Transverse colon (tissue), 4 donors: ENCODE measurements at regions not wholly inside any gene's neighbourhood (a gene's known extent, or its start where the extent isn't known, plus 50 kb on each side); places are given as distances from the start of the nearest gene placed in this dataset.

Experiments used
- DNase-seq: peaks from one replicate; pipeline ENCODE4 v3.0.0-alpha.2; 2019
- H3K27ac ChIP-seq, 4 donors: fragments of 200-600 bp; sonication (generic); 2 replicates each; pipeline ENCODE4 v1.5.1; 2016 to 2018; ENCODE audit warnings: inconsistent platforms in 4 of 4
- H3K27me3 ChIP-seq: fragments of 200-600 bp; sonication (generic); 2 replicates; pipeline ENCODE4 v1.5.1; 2017; ENCODE audit warnings: inconsistent platforms
- H3K36me3 ChIP-seq, 4 donors: fragments of 200-600 bp; sonication (generic); 2 replicates each; pipeline ENCODE4 v1.5.1; 2017 to 2019; ENCODE audit warnings: inconsistent platforms in 4 of 4
- H3K4me1 ChIP-seq, 4 donors: fragments of 200-600 bp; sonication (generic); 2 replicates each; pipeline ENCODE4 v1.5.1; 2017 to 2020; ENCODE audit warnings: inconsistent platforms in 4 of 4
- H3K4me3 ChIP-seq, 4 donors: fragments of 200-600 bp; sonication (generic); 1 replicate in 1 of 4; 2 replicates in 3 of 4; pipeline versions ENCODE4 v1.5.1 to v1.6.1; 2017 to 2019; ENCODE audit warnings: inconsistent platforms in 4 of 4
- H3K9me3 ChIP-seq, 2 donors: fragments of 200-600 bp; sonication (generic); 2 replicates each; pipeline ENCODE4 v1.5.1; 2017 to 2019; ENCODE audit warnings: inconsistent platforms in 2 of 2
- CTCF ChIP-seq, 5 experiments: fragments of 200-600 bp in 3 of 5; fragments of 450-650 bp in 2 of 5; sonication (generic) in 3 of 5; IDR thresholded peaks; 1 replicate in 2 of 5; 2 replicates in 3 of 5; pipeline ENCODE4 v1.5.1; 2016 to 2017; ENCODE audit warnings: antibody characterized with exemption in 5 of 5, inconsistent platforms in 3 of 5, mild to moderate bottlenecking in 2 of 5, moderate library complexity in 1 of 5
- EP300 ChIP-seq: sonication (generic); formaldehyde crosslinking; IDR thresholded peaks from one replicate; pipeline ENCODE4 v1.6.1; 2017; ENCODE audit warnings: antibody characterized with exemption, low read depth
- POLR2A ChIP-seq: fragments of 450-650 bp; IDR thresholded peaks from one replicate; pipeline ENCODE4 v1.6.1; 2016; ENCODE audit warnings: antibody characterized with exemption, mild to moderate bottlenecking, moderate library complexity
- POLR2AphosphoS5 ChIP-seq, 3 donors: sonication (generic); formaldehyde crosslinking; IDR thresholded peaks; one replicate each; pipeline ENCODE4 v1.6.1; 2016; ENCODE audit warnings: antibody characterized with exemption in 3 of 3
- WGBS, 2 donors: methylation state at CpG; one replicate each; pipeline ENCODE4 v1.1.5; 2018; ENCODE audit warnings: low coverage in 1 of 2; 5-methylcytosine and 5-hydroxymethylcytosine counted together
- in situ Hi-C, 4 donors: fragments of 200-750 bp; cut with MboI; loops; one replicate each; pipeline versions ENCODE4 v1.15.0 to v1.15.1; 2017; ENCODE audit warnings: low sequenced_read_pairs in 3 of 4, low pct_ligation_motif_present in 1 of 4, low pct_unique_long_range_greater_than_20kb in 1 of 4
- intact Hi-C: fragments of 100-400 bp; cut with DNase I; formaldehyde crosslinking; loops from one replicate; pipeline ENCODE4 v1.15.1; 2023; ENCODE audit warnings: low total_unique reads

- Histone ChIP-seq H3K4me3 (no peak overlapping the region), H3K4me1 (peaks cover 0 to 8% (median 4%) of the 10 kb centered on the region in 4 donors), H3K36me3 (no peaks in the 10 kb centered on the region), H3K9me3 (no peaks in the 10 kb centered on the region), H3K27ac (no peak overlapping the region), H3K27me3 (no peaks in the 10 kb centered on the region)
- in situ Hi-C loops (no loop called here), intact Hi-C loops (no loop called here)
- DNase-seq, result no peak
- WGBS, 2 donors, result 78 to 88% methylated on average over 4 to 7 of the region's 7 CpGs
- no peak for TF ChIP-seq CTCF (IDR thresholded peaks at IDR 0.05)
- no peak for TF ChIP-seq POLR2AphosphoS5 (IDR thresholded peaks at IDR 0.05)
- no peak for TF ChIP-seq EP300
- no peak for TF ChIP-seq POLR2A
Observed at GRCh38 chr20:53793783-53794383, 200.2 kb upstream of the ZNF217 start.

- Histone ChIP-seq H3K4me3 (no peak overlapping the region), H3K9me3 (no peaks in the 10 kb centered on the region), H3K27ac (no peak overlapping the region), H3K27me3 (no peaks in the 10 kb centered on the region), H3K36me3 (no peaks in the 10 kb centered on the region), H3K4me1 (peaks cover 0 to 4% (median 2%) of the 10 kb centered on the region in 4 donors)
- DNase-seq, result no peak
- TF ChIP-seq EP300 (no peak), POLR2AphosphoS5 (IDR thresholded peaks at IDR 0.05) (no peak), POLR2A (no peak), CTCF (IDR thresholded peaks at IDR 0.05) (no peak)
- in situ Hi-C loops (no loop called here), intact Hi-C loops (no loop called here)
- WGBS, 2 donors, result 77% methylated on average over 5 of the region's 5 CpGs; no CpG with 5 or more reads in 1 of the 2 donors
Observed at GRCh38 chr20:53792946-53793536, 199.4 kb upstream of the ZNF217 start.

GRCh38 chr20:53789989-53790675, 196.5 kb upstream of the ZNF217 start:
- no peak for DNase-seq
- 88 to 90% methylated on average over 8 to 10 of the region's 10 CpGs for whole genome bisulfite sequencing, 2 donors
- in situ Hi-C loops, result no loop called here

More at GRCh38 chr20:53789989-53790675, 196.5 kb upstream of the ZNF217 start:
- intact Hi-C loops, result no loop called here
- TF ChIP-seq EP300 (no peak), POLR2A (no peak), POLR2AphosphoS5 (IDR thresholded peaks at IDR 0.05) (no peak), CTCF (IDR thresholded peaks at IDR 0.05) (no peak)
- Histone ChIP-seq H3K9me3 (no peaks in the 10 kb centered on the region), H3K4me3 (no peak overlapping the region), H3K27ac (no peak overlapping the region), H3K27me3 (no peaks in the 10 kb centered on the region), H3K36me3 (no peaks in the 10 kb centered on the region), H3K4me1 (peaks cover 3 to 28% (median 13%) of the 10 kb centered on the region in 4 donors)
